ENCODE measurements at regions not wholly inside any gene's neighbourhood (a gene's known extent, or its start where the extent isn't known, plus 50 kb on each side); places are given as distances from the start of the nearest gene placed in this dataset.

- Histone ChIP-seq H3K9me3 (no peaks in the 10 kb centered on the region), H3K27ac (no peak overlapping the region), H3K27me3 (no peaks in the 10 kb centered on the region), H3K36me3 (no peaks in the 10 kb centered on the region), H3K4me1 (no peaks in the 10 kb centered on the region), H3K4me3 (no peak overlapping the region)
- no peak for DNase-seq (ENCODE audit: low spot score in 2 of 2)
- TF ChIP-seq POLR2AphosphoS5 (IDR thresholded peaks at IDR 0.05) = no peak
- no peak for TF ChIP-seq POLR2A (IDR thresholded peaks at IDR 0.05)
- no peak for TF ChIP-seq CTCF (IDR thresholded peaks at IDR 0.05)
- TF ChIP-seq EP300 (IDR thresholded peaks at IDR 0.05) = no peak
Measured at GRCh38 chr2:66198873-66199272, 236.1 kb upstream of the MEIS1 start.

GRCh38 chr2:66192888-66193287 is 242.0 kb upstream of the MEIS1 start:
- no peak overlapping the region for H3K4me3 ChIP-seq
- TF ChIP-seq POLR2AphosphoS5 (IDR thresholded peaks at IDR 0.05) = no peak
- no peak for TF ChIP-seq EP300 (IDR thresholded peaks at IDR 0.05)
- no peak for TF ChIP-seq CTCF (IDR thresholded peaks at IDR 0.05)
- no peak for TF ChIP-seq POLR2A (IDR thresholded peaks at IDR 0.05)
- WGBS = 83% methylated on average over 2 of the region's 2 CpGs
- no peaks in the 10 kb centered on the region for H3K9me3 ChIP-seq
- DNase-seq (ENCODE audit: low spot score in 2 of 2) = no peak
- peaks cover 14% of the 10 kb centered on the region for H3K4me1 ChIP-seq
- H3K27me3 ChIP-seq = no peaks in the 10 kb centered on the region
- no peak overlapping the region for H3K27ac ChIP-seq
- H3K36me3 ChIP-seq = no peaks in the 10 kb centered on the region

GRCh38 chr2:66191311-66191710 is 243.6 kb upstream of the MEIS1 start:
- TF ChIP-seq POLR2AphosphoS5 (IDR thresholded peaks at IDR 0.05) = no peak
- TF ChIP-seq POLR2A (IDR thresholded peaks at IDR 0.05) = no peak
- TF ChIP-seq CTCF (IDR thresholded peaks at IDR 0.05) = no peak
- no peak for TF ChIP-seq EP300 (IDR thresholded peaks at IDR 0.05)
- H3K9me3 ChIP-seq = no peaks in the 10 kb centered on the region
- H3K27ac ChIP-seq = no peak overlapping the region
- peaks cover 21% of the 10 kb centered on the region for H3K4me1 ChIP-seq
- 90% methylated on average over 1 of the region's 1 CpG for WGBS
- H3K27me3 ChIP-seq = no peaks in the 10 kb centered on the region
- no peaks in the 10 kb centered on the region for H3K36me3 ChIP-seq
- H3K4me3 ChIP-seq = no peak overlapping the region
- DNase-seq (ENCODE audit: low spot score in 2 of 2) = no peak

- Histone ChIP-seq H3K27ac (no peak overlapping the region), H3K36me3 (no peaks in the 10 kb centered on the region), H3K9me3 (no peaks in the 10 kb centered on the region), H3K4me1 (peaks cover 32% of the 10 kb centered on the region), H3K27me3 (no peaks in the 10 kb centered on the region), H3K4me3 (no peak overlapping the region)
- TF ChIP-seq POLR2AphosphoS5 (IDR thresholded peaks at IDR 0.05) (peak; percentile 70 to 97 (median 80)), CTCF (IDR thresholded peaks at IDR 0.05) (no peak)
- no peak for DNase-seq (ENCODE audit: low spot score in 2 of 2)
Measured at GRCh38 chr2:66189553-66189952, 245.4 kb upstream of the MEIS1 start.

GRCh38 chr2:66186537-66186936 is 248.4 kb upstream of the MEIS1 start:
- DNase-seq (ENCODE audit: low spot score in 2 of 2) = no peak

More at GRCh38 chr2:66186537-66186936, 248.4 kb upstream of the MEIS1 start:
- Histone ChIP-seq H3K36me3 (no peaks in the 10 kb centered on the region), H3K9me3 (no peaks in the 10 kb centered on the region), H3K4me1 (peaks cover 32% of the 10 kb centered on the region), H3K27me3 (no peaks in the 10 kb centered on the region), H3K27ac (peak overlapping the region; percentile 75), H3K4me3 (no peak overlapping the region)
- TF ChIP-seq POLR2AphosphoS5 (IDR thresholded peaks at IDR 0.05) = no peak
- no peak for TF ChIP-seq EP300 (IDR thresholded peaks at IDR 0.05)
- TF ChIP-seq POLR2A (IDR thresholded peaks at IDR 0.05) = no peak
- TF ChIP-seq CTCF (IDR thresholded peaks at IDR 0.05) = no peak
- WGBS = 69% methylated on average over 3 of the region's 3 CpGs

Data from suprapubic skin (tissue), 4 donors.